SK-N-SH (cell line): ENCODE measurements at regions not wholly inside any gene's neighbourhood (a gene's known extent, or its start where the extent isn't known, plus 50 kb on each side); places are given as distances from the start of the nearest gene placed in this dataset.
A peak's percentile ranks its signal among the peaks of the same experiment; 100 is the strongest.

Experiments
- CTCF ChIA-PET: fragments of 300-600, 350-600 bp; formaldehyde crosslinking; extraction: SDS; loops from one replicate; lab custom pipeline; 2021; lab: Yijun Ruan, JAX
- POLR2A ChIA-PET: fragments of 350-600 bp; sonication (Branson Sonifier 250); formaldehyde crosslinking; extraction: SDS; loops from one replicate; lab custom pipeline; 2020; ENCODE audit warnings: antibody characterized with exemption, inconsistent platforms; lab: Yijun Ruan, JAX
- DNase-seq: peaks from one replicate; pipeline ENCODE4 v3.0.0; 2012
- H2AFZ ChIP-seq: fragments of 200-600 bp; sonication (generic); 2 replicates; pipeline ENCODE4 v1.8.1; 2016; ENCODE audit warnings: antibody characterized with exemption, mild to moderate bottlenecking, low read depth
- H3F3A ChIP-seq: fragments of 200-600 bp; sonication (generic); replicated peaks from 2 replicates; pipeline ENCODE3; 2016; ENCODE audit warnings: antibody characterized with exemption, mild to moderate bottlenecking; ENCODE audit not compliant: insufficient read depth
- H3K27ac ChIP-seq, 2 experiments: fragments of 200-500 bp in 1 of 2; fragments of 200-600 bp in 1 of 2; sonication (Bioruptor generic) in 1 of 2; sonication (generic), shearing (Covaris generic) in 1 of 2; 2 replicates each; pipeline versions ENCODE4 v1.5.1 to v1.6.1; 2014 to 2016; ENCODE audit warnings: low read depth in 2 of 2, inconsistent platforms in 1 of 2, low read length in 1 of 2, mild to moderate bottlenecking in 1 of 2, mixed read lengths in 1 of 2
- H3K27me3 ChIP-seq: fragments of 200-600 bp; sonication (generic), shearing (Covaris generic); 2 replicates; pipeline ENCODE4 v1.6.1; 2016; ENCODE audit warnings: mixed run types; ENCODE audit not compliant: insufficient read depth
- H3K36me3 ChIP-seq, 2 experiments: fragments of 200-500 bp in 1 of 2; fragments of 200-600 bp in 1 of 2; sonication (Bioruptor generic) in 1 of 2; sonication (generic) in 1 of 2; replicated peaks in 1 of 2; 2 replicates each; pipeline versions ENCODE3 to v1.5.1; 2014 to 2016; ENCODE audit warnings: low read length in 1 of 2, mild to moderate bottlenecking in 1 of 2; ENCODE audit not compliant: insufficient read depth in 2 of 2, control insufficient read depth in 1 of 2
- H3K4me1 ChIP-seq, 2 experiments: fragments of 200-500 bp in 1 of 2; fragments of 200-600 bp in 1 of 2; sonication (Bioruptor generic) in 1 of 2; sonication (generic), shearing (Covaris generic) in 1 of 2; 2 replicates each; pipeline versions ENCODE4 v1.5.1 to v1.6.1; 2014 to 2016; ENCODE audit warnings: low read depth in 1 of 2, low read length in 1 of 2, mixed run types in 1 of 2; ENCODE audit not compliant: insufficient read depth in 2 of 2, control insufficient read depth in 1 of 2
- H3K4me2 ChIP-seq: fragments of 200-600 bp; sonication (generic), shearing (Covaris generic); 2 replicates; pipeline ENCODE4 v1.6.1; 2017; ENCODE audit warnings: mixed run types
- H3K4me3 ChIP-seq, 2 experiments: fragments of 200-500 bp in 1 of 2; fragments of 200-600 bp in 1 of 2; sonication (Bioruptor generic) in 1 of 2; sonication (generic), shearing (Covaris generic) in 1 of 2; 2 replicates each; pipeline versions ENCODE4 v1.5.1 to v1.8.1; 2014 to 2016; ENCODE audit warnings: low read depth in 2 of 2, inconsistent platforms in 1 of 2, low read length in 1 of 2, mild to moderate bottlenecking in 1 of 2, mixed read lengths in 1 of 2, moderate library complexity in 1 of 2
- H3K79me2 ChIP-seq: fragments of 200-600 bp; sonication (generic); 2 replicates; pipeline ENCODE4 v1.8.1; 2017; ENCODE audit warnings: mild to moderate bottlenecking; ENCODE audit not compliant: insufficient read depth
- H3K9ac ChIP-seq: fragments of 200-600 bp; sonication (generic); 2 replicates; pipeline ENCODE4 v1.6.1; 2017; ENCODE audit warnings: mixed run types
- H3K9me2 ChIP-seq: fragments of 200-600 bp; sonication (generic); 2 replicates; pipeline ENCODE4 v1.6.1; 2017; ENCODE audit warnings: mixed run types
- H3K9me3 ChIP-seq: fragments of 200-600 bp; sonication (generic); 2 replicates; pipeline ENCODE4 v1.6.1; 2017; ENCODE audit warnings: mixed run types, mild to moderate bottlenecking, moderate library complexity
- H4K20me1 ChIP-seq: fragments of 200-600 bp; sonication (generic); 2 replicates; pipeline ENCODE4 v1.6.1; 2017; ENCODE audit warnings: mild to moderate bottlenecking, mixed run types; ENCODE audit not compliant: insufficient read depth
- CHD2 ChIP-seq: fragments of 150-350 bp; IDR thresholded peaks from 2 replicates; pipeline ENCODE4 v1.6.1; 2018; ENCODE audit warnings: low read length; ENCODE audit not compliant: partially characterized antibody
- CTCF ChIP-seq: fragments of 200-600 bp; sonication (generic); IDR thresholded peaks from 2 replicates; pipeline ENCODE4 v1.6.1; 2017; ENCODE audit warnings: antibody characterized with exemption, mild to moderate bottlenecking, moderate library complexity
- ELF1 ChIP-seq: IDR thresholded peaks from 2 replicates; pipeline ENCODE4 v1.4.0; 2012
- EP300 ChIP-seq, 2 experiments: IDR thresholded peaks; 2 replicates each; pipeline versions ENCODE4 v1.4.0 to v1.6.1; 2012; ENCODE audit warnings: borderline replicate concordance in 1 of 2, low read depth in 1 of 2, low read length in 1 of 2
- EZH2phosphoT487 ChIP-seq: fragments of 200-600 bp; sonication (generic); IDR thresholded peaks from 2 replicates; pipeline ENCODE4 v1.6.1; 2017; ENCODE audit warnings: low read depth, mixed run types, mild to moderate bottlenecking, antibody characterized with exemption, moderate library complexity, borderline replicate concordance
- FOSL2 ChIP-seq: IDR thresholded peaks from 2 replicates; pipeline ENCODE4 v1.4.0; 2012; ENCODE audit warnings: low read depth, mild to moderate bottlenecking, moderate library complexity, borderline replicate concordance
- FOXJ3 ChIP-seq: sonication (generic); formaldehyde crosslinking; IDR thresholded peaks from 2 replicates; pipeline ENCODE4 v1.5.1; 2020; ENCODE audit warnings: mild to moderate bottlenecking, missing genetic modification reagents
- GABPA ChIP-seq: IDR thresholded peaks from 2 replicates; pipeline ENCODE4 v1.4.0; 2012; ENCODE audit warnings: low read depth, mild to moderate bottlenecking
- JUND ChIP-seq: IDR thresholded peaks from 2 replicates; pipeline ENCODE4 v1.4.0; 2012
- MAX ChIP-seq: IDR thresholded peaks from 2 replicates; pipeline ENCODE4 v1.4.0; 2012; ENCODE audit warnings: low read depth
- MXI1 ChIP-seq: IDR thresholded peaks from 2 replicates; pipeline ENCODE4 v1.6.1; 2012; ENCODE audit warnings: mild to moderate bottlenecking, low read depth, low read length, improper control_type of control experiment
- NRF1 ChIP-seq: IDR thresholded peaks from 2 replicates; pipeline ENCODE4 v1.6.1; 2012; ENCODE audit warnings: low read depth, mild to moderate bottlenecking, low read length
- RAD21 ChIP-seq: IDR thresholded peaks from 2 replicates; pipeline ENCODE4 v1.6.1; 2012; ENCODE audit warnings: mild to moderate bottlenecking, low read length
- RFX5 ChIP-seq: IDR thresholded peaks from 2 replicates; pipeline ENCODE4 v1.6.1; 2012; ENCODE audit warnings: mild to moderate bottlenecking, improper control_type of control experiment, low read length
- RXRA ChIP-seq: IDR thresholded peaks from 2 replicates; pipeline ENCODE4 v1.4.0; 2012; ENCODE audit warnings: low read depth, mild to moderate bottlenecking, borderline replicate concordance
- SIN3A ChIP-seq: IDR thresholded peaks from 2 replicates; pipeline ENCODE4 v1.6.1; 2012; ENCODE audit warnings: low read depth, mild to moderate bottlenecking, low read length, moderate library complexity, borderline replicate concordance
- SMC3 ChIP-seq: IDR thresholded peaks from 2 replicates; pipeline ENCODE4 v1.6.1; 2012; ENCODE audit warnings: low read depth, low read length, improper control_type of control experiment
- TAF1 ChIP-seq: IDR thresholded peaks from 2 replicates; pipeline ENCODE4 v1.6.1; 2012; ENCODE audit warnings: low read depth, mild to moderate bottlenecking, low read length, moderate library complexity, borderline replicate concordance
- TCF12 ChIP-seq: IDR thresholded peaks from 2 replicates; pipeline ENCODE4 v1.4.0; 2012
- USF2 ChIP-seq: fragments of 150-350 bp; IDR thresholded peaks from 2 replicates; pipeline ENCODE4 v1.6.1; 2017; ENCODE audit warnings: antibody characterized with exemption, low read length, low read depth, borderline replicate concordance
- YY1 ChIP-seq: IDR thresholded peaks from 2 replicates; pipeline ENCODE4 v1.4.0; 2012; ENCODE audit warnings: low read depth, mild to moderate bottlenecking
- WGBS: methylation state at CpG from one replicate; pipeline ENCODE4 v1.1.6; 2017; ENCODE audit warnings: low lambda C conversion rate; 5-methylcytosine and 5-hydroxymethylcytosine counted together

GRCh38 chr3:150292891-150293290 lies 115.2 kb upstream of the TSC22D2 start (continued):
- TF ChIP-seq SIN3A (no peak), EP300 (IDR thresholded peaks at IDR 0.05; ENCODE audit: borderline replicate concordance in 1 of 2, low read depth in 1 of 2, low read length in 1 of 2) (no peak), TAF1 (no peak), MXI1 (no peak), CTCF (no peak), SMC3 (no peak)

GRCh38 chr3:150291515-150291914 lies 116.6 kb upstream of the TSC22D2 start:
- H3K36me3 ChIP-seq, result no peaks in the 10 kb centered on the region
- H3K4me3 ChIP-seq, result no peak overlapping the region
- H3K9me2 ChIP-seq, result no peaks in the 10 kb centered on the region
- TF ChIP-seq FOSL2, result no peak
- no peak overlapping the region for H3K4me2 ChIP-seq
- H4K20me1 ChIP-seq, result no peaks in the 10 kb centered on the region
- H3F3A ChIP-seq, result no peaks in the 10 kb centered on the region
- ChIA-PET CTCF (interaction anchor here (1.0 kb wide), 1 partner anchor 204 kb away, joined by 3 read pairs; no protein-coding TSS in a partner anchor), POLR2A (no interaction called here)
- H3K9me3 ChIP-seq, result no peaks in the 10 kb centered on the region
- no peak overlapping the region for H3K9ac ChIP-seq
- H3K4me1 ChIP-seq, result no peaks in the 10 kb centered on the region
- DNase-seq, result no peak
- H2AFZ ChIP-seq, result no peak overlapping the region
- no peaks in the 10 kb centered on the region for H3K27me3 ChIP-seq
- H3K79me2 ChIP-seq, result no peaks in the 10 kb centered on the region
- H3K27ac ChIP-seq, result no peak overlapping the region

- no peak overlapping the region for H3K27ac ChIP-seq
- no peaks in the 10 kb centered on the region for H3K4me1 ChIP-seq
- H3K9me3 ChIP-seq, result peaks cover 9% of the 10 kb centered on the region
- DNase-seq, result peak; percentile 32
- H4K20me1 ChIP-seq, result no peaks in the 10 kb centered on the region
- H3K9me2 ChIP-seq, result no peaks in the 10 kb centered on the region
- H2AFZ ChIP-seq, result peak overlapping the region; percentile 86
- H3F3A ChIP-seq, result no peaks in the 10 kb centered on the region
- no peak overlapping the region for H3K4me2 ChIP-seq
- no peaks in the 10 kb centered on the region for H3K79me2 ChIP-seq
- POLR2A ChIA-PET, result no interaction called here
- no peak overlapping the region for H3K4me3 ChIP-seq
- no peaks in the 10 kb centered on the region for H3K27me3 ChIP-seq
- no peak overlapping the region for H3K9ac ChIP-seq
- H3K36me3 ChIP-seq, result no peaks in the 10 kb centered on the region
- 52% methylated on average over 6 of the region's 6 CpGs for WGBS
- CTCF ChIA-PET, result interaction anchor here (0.5 to 2.7 kb wide), 20 partner anchors 9 to 407 kb away, joined by 3 to 34 read pairs (median 4); partner anchors contain the start of gene TSC22D2
- TF ChIP-seq RXRA (no peak), JUND (no peak), SIN3A (no peak), NRF1 (no peak), EP300 (IDR thresholded peaks at IDR 0.05; ENCODE audit: borderline replicate concordance in 1 of 2, low read depth in 1 of 2, low read length in 1 of 2) (no peak), EZH2phosphoT487 (no peak), SMC3 (peak; percentile 76), TCF12 (no peak), FOXJ3 (CRISPR knock-in tag) (no peak), GABPA (no peak), RAD21 (peak; percentile 72), YY1 (peak; percentile 72; the same call in 1 of the 2 replicates), ELF1 (no peak), RFX5 (no peak), MAX (no peak), USF2 (no peak), CHD2 (no peak)
Measured at GRCh38 chr3:150286390-150287147, 121.5 kb upstream of the TSC22D2 start.
